SK-N-SH treated with all-trans-retinoic acid at 6 μM for 48 hours (cell line): ENCODE measurements at regions not wholly inside any gene's neighbourhood (a gene's known extent, or its start where the extent isn't known, plus 50 kb on each side); places are given as distances from the start of the nearest gene placed in this dataset.

Experiments
- ATAC-seq: fragments of 200-7000 bp; cut with Tn5 transposase; 3 replicates; pipeline ENCODE4 v1.9.1; 2020; ENCODE audit warnings: mild to moderate bottlenecking, moderate library complexity
- ARNTL ChIP-seq: fragments of 450-650 bp; formaldehyde crosslinking; IDR thresholded peaks from 2 replicates; pipeline ENCODE4 v1.5.0; 2020; ENCODE audit warnings: low read depth, mild to moderate bottlenecking, moderate library complexity, borderline replicate concordance
- BACH2 ChIP-seq: fragments of 250-450 bp; sonication (Bioruptor Pico); IDR thresholded peaks from 2 replicates; pipeline ENCODE4 v1.9.0; 2021; ENCODE audit warnings: mild to moderate bottlenecking, borderline replicate concordance
- CREB5 ChIP-seq: fragments of 250-450 bp; sonication (Bioruptor Pico); IDR thresholded peaks from 2 replicates; pipeline ENCODE4 v1.5.1; 2020; ENCODE audit warnings: low read depth, mild to moderate bottlenecking, moderate library complexity
- CSDC2 ChIP-seq: fragments of 250-450 bp; sonication (Bioruptor Pico); IDR thresholded peaks from 2 replicates; pipeline ENCODE4 v1.5.0; 2020; ENCODE audit warnings: mild to moderate bottlenecking, moderate library complexity
- CSRNP3 ChIP-seq: fragments of 250-450 bp; sonication (Bioruptor Pico); IDR thresholded peaks from 2 replicates; pipeline ENCODE4 v1.5.1; 2021; ENCODE audit warnings: mild to moderate bottlenecking, moderate library complexity
- ESRRG ChIP-seq: fragments of 250-450 bp; sonication (Bioruptor Pico); IDR thresholded peaks from 2 replicates; pipeline ENCODE4 v1.6.1; 2021; ENCODE audit warnings: mild to moderate bottlenecking
- GLIS3 ChIP-seq: fragments of 250-450 bp; sonication (Bioruptor Pico); IDR thresholded peaks from 2 replicates; pipeline ENCODE4 v1.5.0; 2020; ENCODE audit warnings: mild to moderate bottlenecking, moderate library complexity
- ISL1 ChIP-seq: fragments of 250-450 bp; sonication (Bioruptor Pico); IDR thresholded peaks from 2 replicates; pipeline ENCODE4 v2.1.2; 2022; ENCODE audit warnings: mild to moderate bottlenecking, moderate library complexity
- OSR1 ChIP-seq: fragments of 250-450 bp; sonication (Bioruptor Pico); IDR thresholded peaks from 2 replicates; pipeline ENCODE4 v1.8.0; 2022; ENCODE audit warnings: moderate library complexity, mild to moderate bottlenecking, inconsistent platforms
- PATZ1 ChIP-seq: fragments of 250-450 bp; sonication (Bioruptor Pico); IDR thresholded peaks from 2 replicates; pipeline ENCODE4 v1.8.0; 2020; ENCODE audit warnings: mild to moderate bottlenecking, moderate library complexity, borderline replicate concordance
- POU6F1 ChIP-seq: fragments of 250-450 bp; sonication (Bioruptor Pico); IDR thresholded peaks from 2 replicates; pipeline ENCODE4 v1.8.0; 2021; ENCODE audit warnings: low read depth, mild to moderate bottlenecking, moderate library complexity, borderline replicate concordance
- PPARA ChIP-seq: fragments of 250-450 bp; sonication (Bioruptor Pico); IDR thresholded peaks from 2 replicates; pipeline ENCODE4 v1.5.0; 2020; ENCODE audit warnings: mild to moderate bottlenecking, borderline replicate concordance
- RARB ChIP-seq: fragments of 250-450 bp; sonication (Bioruptor Pico); IDR thresholded peaks from 2 replicates; pipeline ENCODE4 v1.8.0; 2021; ENCODE audit warnings: mild to moderate bottlenecking, moderate library complexity
- SNAI2 ChIP-seq: fragments of 250-450 bp; sonication (Bioruptor Pico); IDR thresholded peaks from 2 replicates; pipeline ENCODE4 v1.5.0; 2020; ENCODE audit warnings: mild to moderate bottlenecking, moderate library complexity
- TCF4 ChIP-seq: fragments of 250-450 bp; sonication (Bioruptor Pico); IDR thresholded peaks from 2 replicates; pipeline ENCODE4 v1.8.0; 2021; ENCODE audit warnings: mild to moderate bottlenecking, moderate library complexity, borderline replicate concordance
- TOX ChIP-seq: fragments of 250-450 bp; sonication (Bioruptor Pico); IDR thresholded peaks from 2 replicates; pipeline ENCODE4 v1.8.0; 2021; ENCODE audit warnings: mild to moderate bottlenecking, moderate library complexity, borderline replicate concordance
- TSHZ2 ChIP-seq: fragments of 250-450 bp; sonication (Bioruptor Pico); IDR thresholded peaks from 2 replicates; pipeline ENCODE4 v1.5.0; 2020; ENCODE audit warnings: mild to moderate bottlenecking, moderate library complexity
- ZC3H10 ChIP-seq: fragments of 250-450 bp; sonication (Bioruptor Pico); IDR thresholded peaks from 2 replicates; pipeline ENCODE4 v1.5.1; 2021; ENCODE audit warnings: mild to moderate bottlenecking, moderate library complexity
- ZFP3 ChIP-seq: fragments of 250-450 bp; sonication (Bioruptor Pico); IDR thresholded peaks from 2 replicates; pipeline ENCODE4 v1.5.0; 2020; ENCODE audit warnings: mild to moderate bottlenecking, moderate library complexity
- ZFP30 ChIP-seq: fragments of 450-650 bp; formaldehyde crosslinking; IDR thresholded peaks from 2 replicates; pipeline ENCODE4 v1.5.0; 2022; ENCODE audit warnings: mild to moderate bottlenecking, moderate library complexity
- ZNF565 ChIP-seq: fragments of 450-650 bp; formaldehyde crosslinking; conservative IDR thresholded peaks from 2 replicates; pipeline ENCODE4 v1.5.0; 2020; ENCODE audit warnings: low read depth, mild to moderate bottlenecking, moderate library complexity
- ZNF70 ChIP-seq: fragments of 450-650 bp; formaldehyde crosslinking; IDR thresholded peaks from 2 replicates; pipeline ENCODE4 v1.5.0; 2020; ENCODE audit warnings: mild to moderate bottlenecking, moderate library complexity
- ZNF8 ChIP-seq: fragments of 450-650 bp; formaldehyde crosslinking; IDR thresholded peaks from 2 replicates; pipeline ENCODE4 v1.5.0; 2020; ENCODE audit warnings: mild to moderate bottlenecking, moderate library complexity

- ATAC-seq, result no peak
- TF ChIP-seq ZFP3 (CRISPR knock-in tag) (no peak), ZNF8 (no peak), PATZ1 (no peak), CSDC2 (CRISPR knock-in tag) (no peak), ARNTL (no peak), GLIS3 (CRISPR knock-in tag) (no peak), RARB (no peak)
These were observed 172.6 kb upstream of the PHACTR1 start for GRCh38 chr6:12543953-12544352.

- no peak for ATAC-seq
- TF ChIP-seq CSRNP3 (CRISPR knock-in tag) (no peak), ESRRG (CRISPR knock-in tag) (no peak)
These were observed 171.6 kb upstream of the PHACTR1 start for GRCh38 chr6:12544821-12545565.

GRCh38 chr6:12545619-12546409, 170.8 kb upstream of the PHACTR1 start:
- peak; percentile 94 for ATAC-seq
- no peak for TF ChIP-seq GLIS3 (CRISPR knock-in tag)
- no peak for TF ChIP-seq ARNTL
- TF ChIP-seq ZNF8, result no peak
- peak; percentile 65; the same call in 1 of the 2 replicates for TF ChIP-seq CREB5 (CRISPR knock-in tag)
- TF ChIP-seq ISL1 (CRISPR knock-in tag), result peak; percentile 69
- no peak for TF ChIP-seq ZNF565 (CRISPR knock-in tag)
- no peak for TF ChIP-seq TOX (CRISPR knock-in tag)
- TF ChIP-seq ZFP30, result no peak
- no peak for TF ChIP-seq TCF4 (CRISPR knock-in tag)
- no peak for TF ChIP-seq BACH2
- TF ChIP-seq ZFP3 (CRISPR knock-in tag), result no peak
- TF ChIP-seq SNAI2, result peak; percentile 78; the same call in 1 of the 2 replicates
- TF ChIP-seq OSR1 (CRISPR knock-in tag), result no peak
- TF ChIP-seq ESRRG (CRISPR knock-in tag), result no peak
- TF ChIP-seq ZC3H10, result 0 out of 2 replicates have a peak, but pooled peaks have one; percentile 38
- TF ChIP-seq PPARA (CRISPR knock-in tag), result no peak
- TF ChIP-seq RARB, result no peak
- TF ChIP-seq ZNF70 (CRISPR knock-in tag), result no peak
- no peak for TF ChIP-seq TSHZ2 (CRISPR knock-in tag)
- no peak for TF ChIP-seq CSDC2 (CRISPR knock-in tag)
- TF ChIP-seq CSRNP3 (CRISPR knock-in tag), result no peak
- TF ChIP-seq PATZ1, result peak; percentile 50; the same call in 1 of the 2 replicates
- TF ChIP-seq POU6F1 (CRISPR knock-in tag), result no peak
